ENCODE measurements at regions not wholly inside any gene's neighbourhood (a gene's known extent, or its start where the extent isn't known, plus 50 kb on each side); places are given as distances from the start of the nearest gene placed in this dataset.

DNA sequence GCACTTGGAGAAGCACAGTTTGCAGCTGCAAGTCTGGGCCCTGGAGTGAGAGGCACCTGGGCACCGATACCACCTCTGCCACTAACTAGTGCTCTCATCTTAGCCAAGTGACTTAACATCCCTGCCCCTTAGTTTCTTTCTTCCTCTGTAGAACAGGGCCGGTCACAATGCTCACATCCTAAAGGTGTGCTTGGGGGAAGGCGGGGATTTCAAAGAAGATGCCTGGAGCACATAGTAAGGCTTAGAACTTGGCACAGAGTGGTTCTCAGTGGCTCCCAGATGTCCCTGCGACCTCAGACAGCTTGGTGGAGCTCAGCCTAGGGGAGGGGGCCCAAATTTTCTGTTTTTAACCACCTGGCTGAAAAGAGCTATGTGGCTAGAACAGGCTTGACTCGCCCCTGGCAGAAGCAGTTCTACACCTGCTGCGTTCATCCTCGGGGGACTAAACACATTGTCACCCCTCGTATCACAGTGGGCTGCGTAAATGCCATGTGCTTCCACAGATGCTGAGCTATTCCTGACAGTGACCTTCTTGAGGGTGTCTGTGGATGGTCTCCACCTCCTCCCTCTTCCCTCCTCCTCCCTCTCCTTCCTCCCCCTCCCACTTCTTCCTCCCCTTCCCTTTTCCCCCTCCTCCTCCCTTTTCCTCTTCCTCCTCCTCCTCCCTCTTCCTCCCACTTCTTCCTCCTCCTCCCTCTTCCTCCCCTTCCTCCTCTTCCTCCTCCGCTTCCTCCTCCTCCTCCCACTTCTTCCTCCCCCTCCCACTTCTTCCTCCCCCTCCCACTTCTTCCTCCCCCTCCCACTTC lies 112.1 kb downstream of the PHETA1 start:
- Histone ChIP-seq H3K27me3 (peaks cover 25% of the 10 kb centered on the region), H3K9me3 (no peaks in the 10 kb centered on the region), H3K4me1 (no peaks in the 10 kb centered on the region), H3K4me3 (no peak overlapping the region), H3K27ac (no peak overlapping the region), H3K36me3 (no peaks in the 10 kb centered on the region)
- intact Hi-C loops (cut with DNase I) = no loop called here
- DNase-seq = no peak
- ATAC-seq = no peak
- TF ChIP-seq, protein P1, sequence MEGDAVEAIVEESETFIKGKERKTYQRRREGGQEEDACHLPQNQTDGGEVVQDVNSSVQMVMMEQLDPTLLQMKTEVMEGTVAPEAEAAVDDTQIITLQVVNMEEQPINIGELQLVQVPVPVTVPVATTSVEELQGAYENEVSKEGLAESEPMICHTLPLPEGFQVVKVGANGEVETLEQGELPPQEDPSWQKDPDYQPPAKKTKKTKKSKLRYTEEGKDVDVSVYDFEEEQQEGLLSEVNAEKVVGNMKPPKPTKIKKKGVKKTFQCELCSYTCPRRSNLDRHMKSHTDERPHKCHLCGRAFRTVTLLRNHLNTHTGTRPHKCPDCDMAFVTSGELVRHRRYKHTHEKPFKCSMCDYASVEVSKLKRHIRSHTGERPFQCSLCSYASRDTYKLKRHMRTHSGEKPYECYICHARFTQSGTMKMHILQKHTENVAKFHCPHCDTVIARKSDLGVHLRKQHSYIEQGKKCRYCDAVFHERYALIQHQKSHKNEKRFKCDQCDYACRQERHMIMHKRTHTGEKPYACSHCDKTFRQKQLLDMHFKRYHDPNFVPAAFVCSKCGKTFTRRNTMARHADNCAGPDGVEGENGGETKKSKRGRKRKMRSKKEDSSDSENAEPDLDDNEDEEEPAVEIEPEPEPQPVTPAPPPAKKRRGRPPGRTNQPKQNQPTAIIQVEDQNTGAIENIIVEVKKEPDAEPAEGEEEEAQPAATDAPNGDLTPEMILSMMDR (IDR thresholded peaks at IDR 0.05) = no peak

DNA sequence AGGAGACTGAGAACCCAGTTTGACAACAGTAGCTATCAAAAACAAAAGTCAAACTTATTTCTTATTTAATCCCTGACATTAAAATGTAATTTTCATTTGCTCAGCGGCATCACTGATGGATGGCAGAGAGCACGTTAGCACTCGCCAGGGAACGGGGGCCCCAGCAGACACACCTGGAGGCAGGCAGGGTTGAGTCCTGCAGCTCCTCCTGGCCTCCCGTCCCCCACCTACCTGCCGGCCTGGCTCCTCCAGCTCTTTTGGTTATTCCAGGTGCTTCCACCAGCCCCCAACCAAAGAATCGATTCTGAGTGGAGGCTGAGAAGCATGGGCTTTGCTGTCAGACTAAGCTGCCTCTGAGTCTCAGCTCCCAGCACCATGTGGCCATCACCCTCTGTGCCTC lies 113.6 kb downstream of the PHETA1 start:
- no peak overlapping the region for H3K4me3 ChIP-seq

DNA sequence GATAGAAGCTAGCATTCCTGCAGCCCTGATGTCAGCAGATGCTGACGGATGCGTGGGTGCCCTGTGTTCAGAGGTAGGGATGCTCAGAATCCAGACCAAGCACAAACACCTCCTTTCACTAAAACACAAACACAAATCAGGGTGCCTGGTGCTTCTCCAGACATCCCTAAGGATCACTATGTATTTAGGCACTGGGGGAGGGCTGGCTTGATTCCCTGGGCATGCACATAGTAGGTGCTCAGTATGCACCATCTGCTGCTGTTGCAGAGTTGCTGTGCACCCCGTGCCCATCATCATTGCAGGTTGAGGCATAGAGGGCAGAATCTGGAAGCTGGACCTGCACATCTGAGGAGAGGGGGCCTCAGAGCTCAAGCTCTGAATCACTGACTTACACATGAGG lies 114.8 kb downstream of the PHETA1 start:
- peaks cover 28% of the 10 kb centered on the region for H3K27me3 ChIP-seq
- TF ChIP-seq, protein P1 (IDR thresholded peaks at IDR 0.05) = no peak

More for the DNA sequence above, 113.6 kb downstream of the PHETA1 start:
- intact Hi-C loops (cut with DNase I) = no loop called here
- H3K27ac ChIP-seq = no peak overlapping the region
- no peaks in the 10 kb centered on the region for H3K36me3 ChIP-seq
- no peaks in the 10 kb centered on the region for H3K9me3 ChIP-seq
- H3K4me1 ChIP-seq = no peaks in the 10 kb centered on the region
- DNase-seq (no peak), ATAC-seq (no peak)
- H3K27me3 ChIP-seq = peaks cover 25% of the 10 kb centered on the region
- TF ChIP-seq, protein P1 (IDR thresholded peaks at IDR 0.05) = no peak

DNA sequence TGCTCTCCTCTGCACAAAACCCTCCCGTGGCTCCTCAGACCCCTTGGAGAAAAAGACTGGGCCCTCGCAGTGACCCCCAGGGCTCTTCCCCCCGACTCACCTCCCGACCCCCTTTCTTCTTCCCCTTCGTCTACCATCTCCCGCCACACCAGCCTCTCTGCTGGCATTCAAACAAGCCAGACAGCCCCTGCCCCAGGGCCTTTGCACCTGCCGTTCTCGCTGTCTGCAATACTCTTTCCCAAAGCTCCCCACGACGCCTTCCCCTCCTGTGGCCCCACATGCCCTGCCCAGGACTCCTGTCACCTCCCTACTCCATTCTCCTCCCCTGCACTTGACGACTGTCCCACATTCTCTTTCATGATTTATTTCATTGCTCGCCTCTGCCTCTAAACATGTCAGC lies 115.7 kb downstream of the PHETA1 start:
- DNase-seq (no peak), ATAC-seq (no peak)
- Histone ChIP-seq H3K36me3 (no peaks in the 10 kb centered on the region), H3K9me3 (no peaks in the 10 kb centered on the region), H3K27me3 (peaks cover 37% of the 10 kb centered on the region), H3K4me3 (no peak overlapping the region), H3K27ac (no peak overlapping the region), H3K4me1 (no peaks in the 10 kb centered on the region)
- intact Hi-C loops (cut with DNase I) = no loop called here
- TF ChIP-seq, protein P1 (IDR thresholded peaks at IDR 0.05) = no peak

More for the DNA sequence above, 114.8 kb downstream of the PHETA1 start:
- ATAC-seq (no peak), DNase-seq (no peak)
- H3K27ac ChIP-seq = no peak overlapping the region
- H3K36me3 ChIP-seq = no peaks in the 10 kb centered on the region
- H3K4me3 ChIP-seq = no peak overlapping the region
- H3K9me3 ChIP-seq = no peaks in the 10 kb centered on the region
- no peaks in the 10 kb centered on the region for H3K4me1 ChIP-seq
- intact Hi-C loops (cut with DNase I) = no loop called here

DNA sequence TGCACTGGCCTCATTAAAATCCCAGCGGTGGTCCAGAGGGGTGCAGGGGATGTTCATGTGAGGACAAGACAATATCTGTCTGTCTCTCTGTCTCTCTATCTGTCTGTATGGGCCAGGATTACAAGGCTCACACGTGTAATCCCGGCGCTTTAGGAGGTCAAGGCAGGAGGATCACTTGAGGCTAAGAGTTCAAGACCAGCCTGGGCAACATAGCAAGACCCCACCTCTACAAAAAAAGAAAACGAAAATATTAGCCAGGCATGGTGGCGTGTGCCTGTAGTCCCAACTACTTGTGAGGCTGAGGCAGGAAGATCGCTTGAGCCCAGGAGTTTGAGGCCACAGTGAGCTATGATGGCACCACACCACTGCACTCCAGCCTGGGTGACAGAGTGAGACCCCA lies 117.1 kb downstream of the PHETA1 start:
- Histone ChIP-seq H3K4me3 (no peak overlapping the region), H3K27me3 (peaks cover 49% of the 10 kb centered on the region)
- ATAC-seq = no peak

More for the DNA sequence above, 117.1 kb downstream of the PHETA1 start:
- H3K36me3 ChIP-seq = no peaks in the 10 kb centered on the region
- no peaks in the 10 kb centered on the region for H3K9me3 ChIP-seq
- no peak overlapping the region for H3K27ac ChIP-seq
- DNase-seq = no peak
- TF ChIP-seq, protein P1 (IDR thresholded peaks at IDR 0.05) = no peak
- intact Hi-C loops (cut with DNase I) = no loop called here
- H3K4me1 ChIP-seq = no peaks in the 10 kb centered on the region

Data from upper lobe of right lung (tissue), 1 donor.